Liver (tissue), 3 donors: ENCODE measurements at regions not wholly inside any gene's neighbourhood (a gene's known extent, or its start where the extent isn't known, plus 50 kb on each side); places are given as distances from the start of the nearest gene placed in this dataset.

Source experiments
- GABPA ChIP-seq, 2 donors: IDR thresholded peaks in 1 of 2; conservative IDR thresholded peaks in 1 of 2; 2 replicates each; pipeline ENCODE4 v1.6.1; 2016; ENCODE audit warnings: antibody characterized with exemption in 2 of 2, mild to moderate bottlenecking in 1 of 2, moderate library complexity in 1 of 2
- HNF4G ChIP-seq: IDR thresholded peaks from 2 replicates; pipeline ENCODE4 v1.6.1; 2016; ENCODE audit warnings: antibody characterized with exemption
- JUND ChIP-seq, 2 donors: IDR thresholded peaks; 2 replicates each; pipeline ENCODE4 v1.6.1; 2016; ENCODE audit warnings: antibody characterized with exemption in 2 of 2
- SP1 ChIP-seq: IDR thresholded peaks from 2 replicates; pipeline ENCODE4 v1.6.1; 2018; ENCODE audit warnings: antibody characterized with exemption, mild to moderate bottlenecking
- TAF1 ChIP-seq: conservative IDR thresholded peaks from 2 replicates; pipeline ENCODE4 v1.6.1; 2016; ENCODE audit warnings: antibody characterized with exemption, mild to moderate bottlenecking
- TF ChIP-seq, protein P1 (sequence below): fragments of 150-350 bp; IDR thresholded peaks from 2 replicates; pipeline ENCODE4 v1.5.1; 2017; ENCODE audit warnings: improper control_type of control experiment, low read depth, low read length; ENCODE audit not compliant: missing input control
- TF ChIP-seq, protein P2 (sequence below): IDR thresholded peaks from 2 replicates; pipeline ENCODE4 v1.6.1; 2016; ENCODE audit warnings: antibody characterized with exemption
- TF ChIP-seq, protein P3 (sequence below): IDR thresholded peaks from 2 replicates; pipeline ENCODE4 v1.6.1; 2016; ENCODE audit warnings: antibody characterized with exemption
- donor health status: healthy.
- donor health status: healthy.

DNA sequence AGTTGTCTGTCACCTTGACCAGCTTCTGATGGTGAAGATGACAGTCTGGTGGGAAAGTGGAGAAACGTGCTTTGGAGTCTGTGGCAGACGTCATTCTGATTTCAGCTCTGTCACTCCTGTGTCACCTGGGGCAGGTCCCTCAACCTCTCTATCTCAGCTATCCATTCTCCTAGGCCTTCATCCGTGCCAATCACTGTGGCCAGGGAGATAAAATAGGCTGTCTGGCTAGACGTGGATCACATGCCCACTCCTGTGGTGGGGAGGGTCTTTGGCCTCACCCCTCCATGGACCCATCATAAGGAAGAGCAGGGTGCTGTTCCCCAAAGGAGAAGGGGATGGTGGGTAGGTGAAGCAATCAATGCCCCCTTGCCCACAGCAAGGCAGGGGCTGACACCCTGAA, 140.3 kb downstream of the ACTL8 start:
- TF ChIP-seq TAF1 (no peak), JUND (IDR thresholded peaks at IDR 0.05) (no peak), HNF4G (no peak), GABPA (IDR thresholded peaks at IDR 0.05 in 1 of 2, conservative IDR thresholded peaks at IDR 0.05 in 1 of 2) (no peak), SP1 (no peak)
- TF ChIP-seq, protein P1, sequence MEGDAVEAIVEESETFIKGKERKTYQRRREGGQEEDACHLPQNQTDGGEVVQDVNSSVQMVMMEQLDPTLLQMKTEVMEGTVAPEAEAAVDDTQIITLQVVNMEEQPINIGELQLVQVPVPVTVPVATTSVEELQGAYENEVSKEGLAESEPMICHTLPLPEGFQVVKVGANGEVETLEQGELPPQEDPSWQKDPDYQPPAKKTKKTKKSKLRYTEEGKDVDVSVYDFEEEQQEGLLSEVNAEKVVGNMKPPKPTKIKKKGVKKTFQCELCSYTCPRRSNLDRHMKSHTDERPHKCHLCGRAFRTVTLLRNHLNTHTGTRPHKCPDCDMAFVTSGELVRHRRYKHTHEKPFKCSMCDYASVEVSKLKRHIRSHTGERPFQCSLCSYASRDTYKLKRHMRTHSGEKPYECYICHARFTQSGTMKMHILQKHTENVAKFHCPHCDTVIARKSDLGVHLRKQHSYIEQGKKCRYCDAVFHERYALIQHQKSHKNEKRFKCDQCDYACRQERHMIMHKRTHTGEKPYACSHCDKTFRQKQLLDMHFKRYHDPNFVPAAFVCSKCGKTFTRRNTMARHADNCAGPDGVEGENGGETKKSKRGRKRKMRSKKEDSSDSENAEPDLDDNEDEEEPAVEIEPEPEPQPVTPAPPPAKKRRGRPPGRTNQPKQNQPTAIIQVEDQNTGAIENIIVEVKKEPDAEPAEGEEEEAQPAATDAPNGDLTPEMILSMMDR, result no peak
- TF ChIP-seq, protein P2, sequence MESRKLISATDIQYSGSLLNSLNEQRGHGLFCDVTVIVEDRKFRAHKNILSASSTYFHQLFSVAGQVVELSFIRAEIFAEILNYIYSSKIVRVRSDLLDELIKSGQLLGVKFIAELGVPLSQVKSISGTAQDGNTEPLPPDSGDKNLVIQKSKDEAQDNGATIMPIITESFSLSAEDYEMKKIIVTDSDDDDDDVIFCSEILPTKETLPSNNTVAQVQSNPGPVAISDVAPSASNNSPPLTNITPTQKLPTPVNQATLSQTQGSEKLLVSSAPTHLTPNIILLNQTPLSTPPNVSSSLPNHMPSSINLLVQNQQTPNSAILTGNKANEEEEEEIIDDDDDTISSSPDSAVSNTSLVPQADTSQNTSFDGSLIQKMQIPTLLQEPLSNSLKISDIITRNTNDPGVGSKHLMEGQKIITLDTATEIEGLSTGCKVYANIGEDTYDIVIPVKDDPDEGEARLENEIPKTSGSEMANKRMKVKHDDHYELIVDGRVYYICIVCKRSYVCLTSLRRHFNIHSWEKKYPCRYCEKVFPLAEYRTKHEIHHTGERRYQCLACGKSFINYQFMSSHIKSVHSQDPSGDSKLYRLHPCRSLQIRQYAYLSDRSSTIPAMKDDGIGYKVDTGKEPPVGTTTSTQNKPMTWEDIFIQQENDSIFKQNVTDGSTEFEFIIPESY, result no peak
- TF ChIP-seq, protein P3, sequence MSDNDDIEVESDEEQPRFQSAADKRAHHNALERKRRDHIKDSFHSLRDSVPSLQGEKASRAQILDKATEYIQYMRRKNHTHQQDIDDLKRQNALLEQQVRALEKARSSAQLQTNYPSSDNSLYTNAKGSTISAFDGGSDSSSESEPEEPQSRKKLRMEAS, result no peak
